Keratinocyte (primary cell): ENCODE measurements at regions not wholly inside any gene's neighbourhood (a gene's known extent, or its start where the extent isn't known, plus 50 kb on each side); places are given as distances from the start of the nearest gene placed in this dataset.

Experiments used
- DNase-seq: peaks from one replicate; pipeline ENCODE4 v3.0.0-alpha.2; 2011; ENCODE audit warnings: low read depth, missing footprints, low spot score
- FAIRE-seq: peaks from 2 replicates; lab custom pipeline; 2011; peaks lifted over from hg19 to GRCh38; lab: Jason Lieb, UNC
- H2AFZ ChIP-seq: 2 replicates; pipeline ENCODE4 v1.6.0; 2012; ENCODE audit warnings: low read length, control low read depth, inconsistent platforms; ENCODE audit not compliant: control insufficient read depth
- H3K27ac ChIP-seq: 2 replicates; pipeline ENCODE4 v1.5.1; 2011; ENCODE audit warnings: low read length; ENCODE audit not compliant: control insufficient read depth, insufficient read depth
- H3K27me3 ChIP-seq: 3 replicates; pipeline ENCODE4 v1.6.0; 2011; ENCODE audit warnings: low read length; ENCODE audit not compliant: control insufficient read depth, insufficient read depth; ENCODE audit errors: extremely low read depth
- H3K36me3 ChIP-seq, 2 experiments: 2 replicates in 1 of 2; 3 replicates in 1 of 2; pipeline ENCODE4 v1.5.1; 2011; ENCODE audit warnings: low read length in 2 of 2, mild to moderate bottlenecking in 1 of 2; ENCODE audit not compliant: control insufficient read depth in 2 of 2, insufficient read depth in 2 of 2; ENCODE audit errors: extremely low read depth in 1 of 2
- H3K4me1 ChIP-seq: 3 replicates; pipeline ENCODE4 v1.5.1; 2011; ENCODE audit warnings: low read length; ENCODE audit not compliant: control insufficient read depth, insufficient read depth; ENCODE audit errors: extremely low read depth
- H3K4me2 ChIP-seq: 3 replicates; pipeline ENCODE4 v1.6.0; 2011; ENCODE audit warnings: low read depth, low read length; ENCODE audit not compliant: control insufficient read depth, insufficient read depth; ENCODE audit errors: extremely low read depth
- H3K4me3 ChIP-seq, 3 experiments: fragments of 200-600 bp in 1 of 3; sonication (generic) in 1 of 3; 2 replicates in 2 of 3; 3 replicates in 1 of 3; pipeline ENCODE4 v1.5.1; 2011 to 2016; ENCODE audit warnings: low read length in 3 of 3, mild to moderate bottlenecking in 3 of 3, control low read depth in 2 of 3, inconsistent platforms in 1 of 3, low read depth in 1 of 3, mixed read lengths in 1 of 3, mixed run types in 1 of 3, moderate library complexity in 1 of 3; ENCODE audit not compliant: control insufficient read depth in 2 of 3, insufficient read depth in 2 of 3; ENCODE audit errors: extremely low read depth in 1 of 3
- H3K79me2 ChIP-seq: 2 replicates; pipeline ENCODE4 v1.6.0; 2012; ENCODE audit warnings: low read length; ENCODE audit not compliant: control insufficient read depth, insufficient read depth
- H3K9ac ChIP-seq: 3 replicates; pipeline ENCODE4 v1.6.0; 2011; ENCODE audit warnings: low read length; ENCODE audit not compliant: control insufficient read depth, insufficient read depth; ENCODE audit errors: extremely low read depth
- H3K9me1 ChIP-seq: 3 replicates; pipeline ENCODE4 v1.6.0; 2011; ENCODE audit warnings: low read length; ENCODE audit not compliant: control insufficient read depth, insufficient read depth; ENCODE audit errors: extremely low read depth
- H3K9me3 ChIP-seq: 2 replicates; pipeline ENCODE4 v1.5.1; 2012; ENCODE audit warnings: low read depth, low read length; ENCODE audit not compliant: control insufficient read depth
- H4K20me1 ChIP-seq: 3 replicates; pipeline ENCODE4 v1.6.0; 2011; ENCODE audit warnings: low read length; ENCODE audit not compliant: control insufficient read depth, insufficient read depth; ENCODE audit errors: extremely low read depth
- EZH2 ChIP-seq: IDR thresholded peaks from one replicate; pipeline ENCODE4 v1.6.1; 2012; ENCODE audit warnings: inconsistent platforms, mild to moderate bottlenecking, low read length, moderate library complexity
- dilution Hi-C: fragments of 300-500 bp; cut with MboI; formaldehyde crosslinking; loops from one replicate; pipeline ENCODE4 v1.7.0; 2020; ENCODE audit warnings: low sequenced_read_pairs; ENCODE audit not compliant: extremely low pct_ligation_motif_present
- TF ChIP-seq, protein P1 (sequence below), 3 experiments: IDR thresholded peaks in 1 of 3; conservative IDR thresholded peaks in 1 of 3; optimal IDR thresholded peaks in 1 of 3; 2 replicates in 2 of 3; 3 replicates in 1 of 3; pipeline versions ENCODE3 to v1.5.1; 2011; ENCODE audit warnings: low read length in 3 of 3, mild to moderate bottlenecking in 3 of 3, moderate library complexity in 2 of 3, control low read depth in 1 of 3, inconsistent platforms in 1 of 3; ENCODE audit not compliant: insufficient read depth in 2 of 3; ENCODE audit errors: extremely low read depth in 1 of 3

DNA sequence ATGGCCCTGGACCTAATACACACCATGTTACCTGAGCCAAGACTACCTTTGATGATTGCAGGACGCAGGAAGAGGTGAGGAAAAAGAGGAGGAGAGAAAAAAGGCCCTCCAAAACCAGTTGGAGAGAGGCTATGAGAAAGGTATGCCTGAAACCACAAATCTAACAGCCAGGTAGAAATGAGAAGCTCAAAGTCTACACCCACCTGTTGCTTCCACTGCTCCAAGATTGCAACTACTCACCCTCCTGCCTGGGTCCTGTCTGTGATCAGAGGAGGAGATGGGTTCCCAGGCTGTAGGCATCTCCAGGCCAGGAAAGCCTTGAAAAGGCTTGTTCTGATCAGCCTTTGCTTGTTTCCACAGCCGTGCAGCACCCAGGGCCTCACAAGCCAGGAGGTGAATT, 307.8 kb upstream of the USP24 start:
- H3K4me3 ChIP-seq = no peak overlapping the region
- no peaks in the 10 kb centered on the region for H3K27me3 ChIP-seq
- H2AFZ ChIP-seq = no peak overlapping the region
- dilution Hi-C loops = loop anchor here (25.0 kb wide), 1 partner anchor 689 kb away; no protein-coding TSS in a partner anchor
- no peak overlapping the region for H3K27ac ChIP-seq
- no peak overlapping the region for H3K4me2 ChIP-seq
- H3K9ac ChIP-seq = no peak overlapping the region
- TF ChIP-seq, protein P1, sequence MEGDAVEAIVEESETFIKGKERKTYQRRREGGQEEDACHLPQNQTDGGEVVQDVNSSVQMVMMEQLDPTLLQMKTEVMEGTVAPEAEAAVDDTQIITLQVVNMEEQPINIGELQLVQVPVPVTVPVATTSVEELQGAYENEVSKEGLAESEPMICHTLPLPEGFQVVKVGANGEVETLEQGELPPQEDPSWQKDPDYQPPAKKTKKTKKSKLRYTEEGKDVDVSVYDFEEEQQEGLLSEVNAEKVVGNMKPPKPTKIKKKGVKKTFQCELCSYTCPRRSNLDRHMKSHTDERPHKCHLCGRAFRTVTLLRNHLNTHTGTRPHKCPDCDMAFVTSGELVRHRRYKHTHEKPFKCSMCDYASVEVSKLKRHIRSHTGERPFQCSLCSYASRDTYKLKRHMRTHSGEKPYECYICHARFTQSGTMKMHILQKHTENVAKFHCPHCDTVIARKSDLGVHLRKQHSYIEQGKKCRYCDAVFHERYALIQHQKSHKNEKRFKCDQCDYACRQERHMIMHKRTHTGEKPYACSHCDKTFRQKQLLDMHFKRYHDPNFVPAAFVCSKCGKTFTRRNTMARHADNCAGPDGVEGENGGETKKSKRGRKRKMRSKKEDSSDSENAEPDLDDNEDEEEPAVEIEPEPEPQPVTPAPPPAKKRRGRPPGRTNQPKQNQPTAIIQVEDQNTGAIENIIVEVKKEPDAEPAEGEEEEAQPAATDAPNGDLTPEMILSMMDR (optimal IDR thresholded peaks at IDR 0.05 in 1 of 3, IDR thresholded peaks at IDR 0.05 in 1 of 3, conservative IDR thresholded peaks at IDR 0.05 in 1 of 3; ENCODE audit: extremely low read depth in 1 of 3, insufficient read depth in 2 of 3, low read length in 3 of 3) = no peak
- TF ChIP-seq EZH2 = no peak
- no peaks in the 10 kb centered on the region for H3K4me1 ChIP-seq
- FAIRE-seq (no peak), DNase-seq (no peak)
- no peaks in the 10 kb centered on the region for H3K36me3 ChIP-seq
- H3K79me2 ChIP-seq = no peaks in the 10 kb centered on the region
- no peaks in the 10 kb centered on the region for H3K9me3 ChIP-seq
- H3K9me1 ChIP-seq = no peaks in the 10 kb centered on the region
- no peaks in the 10 kb centered on the region for H4K20me1 ChIP-seq

GRCh38 chr1:55522353-55522903, 307.3 kb upstream of the USP24 start:
- Histone ChIP-seq H3K4me2 (no peak overlapping the region), H3K9me1 (no peaks in the 10 kb centered on the region), H3K9ac (no peak overlapping the region), H4K20me1 (no peaks in the 10 kb centered on the region), H3K27me3 (no peaks in the 10 kb centered on the region), H3K79me2 (no peaks in the 10 kb centered on the region), H3K36me3 (no peaks in the 10 kb centered on the region), H3K4me1 (no peaks in the 10 kb centered on the region), H3K27ac (no peak overlapping the region), H3K9me3 (no peaks in the 10 kb centered on the region), H3K4me3 (no peak overlapping the region), H2AFZ (no peak overlapping the region)
- dilution Hi-C loops = loop anchor here (25.0 kb wide), 1 partner anchor 690 kb away; no protein-coding TSS in a partner anchor
- DNase-seq (no peak), FAIRE-seq (no peak)
- TF ChIP-seq, protein P1 (optimal IDR thresholded peaks at IDR 0.05 in 1 of 3, IDR thresholded peaks at IDR 0.05 in 1 of 3, conservative IDR thresholded peaks at IDR 0.05 in 1 of 3; ENCODE audit: extremely low read depth in 1 of 3, insufficient read depth in 2 of 3, low read length in 3 of 3) = no peak
- no peak for TF ChIP-seq EZH2
